GM19328 (cell line): ENCODE measurements at regions not wholly inside any gene's neighbourhood (a gene's known extent, or its start where the extent isn't known, plus 50 kb on each side); places are given as distances from the start of the nearest gene placed in this dataset.
"Not testable (repeated sequence)": the region's sequence is repeated elsewhere in the genome, so short reads cannot be mapped to it uniquely, and the experiment has no call there.

Experiments used
- ATAC-seq: cut with Tn5 transposase; IDR thresholded peaks from one replicate; pipeline ENCODE4 v1.9.1; 2021; ENCODE audit warnings: mild to moderate bottlenecking, moderate library complexity; ENCODE audit not compliant: unreplicated experiment

DNA sequence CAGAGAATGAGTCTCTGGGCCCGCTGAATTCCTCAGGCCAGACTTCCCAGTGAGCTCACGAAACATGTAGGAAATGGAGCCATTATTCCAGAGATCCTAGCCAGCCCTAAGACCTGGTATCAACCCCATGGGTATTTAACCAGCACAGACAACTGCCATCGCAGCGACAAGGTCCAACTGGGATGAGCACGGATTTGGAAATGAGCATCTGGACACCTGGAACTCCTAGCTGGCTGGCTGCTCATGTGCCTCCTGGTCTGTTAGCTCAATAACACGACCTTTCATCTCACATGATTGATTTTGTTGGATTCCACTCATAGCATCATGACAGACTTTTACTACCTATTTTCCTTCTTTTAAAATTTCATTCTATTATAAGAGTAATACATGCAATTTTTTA is 51.0 kb downstream of the POU3F3 start:
- no peak for ATAC-seq

DNA sequence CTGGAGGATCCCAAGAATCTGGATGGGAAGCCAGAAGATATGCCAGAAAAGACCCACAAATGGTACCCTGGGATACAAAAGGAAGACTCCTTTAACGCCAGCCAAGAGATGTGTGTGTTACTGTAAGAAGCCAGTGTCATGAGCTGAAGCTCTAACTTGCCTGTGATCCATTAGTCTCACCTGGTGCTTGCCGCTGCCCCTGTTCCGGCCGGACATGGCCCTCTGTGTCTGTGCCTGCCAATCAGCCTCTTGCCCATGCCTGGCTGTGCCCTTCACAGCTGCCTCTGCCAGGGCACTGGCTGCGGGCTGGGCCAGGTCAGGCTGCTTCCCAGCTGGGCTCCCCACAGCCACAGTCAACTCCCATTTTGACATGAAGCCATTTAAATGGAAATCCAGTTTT is 55.4 kb downstream of the POU3F3 start:
- ATAC-seq, result no peak

DNA sequence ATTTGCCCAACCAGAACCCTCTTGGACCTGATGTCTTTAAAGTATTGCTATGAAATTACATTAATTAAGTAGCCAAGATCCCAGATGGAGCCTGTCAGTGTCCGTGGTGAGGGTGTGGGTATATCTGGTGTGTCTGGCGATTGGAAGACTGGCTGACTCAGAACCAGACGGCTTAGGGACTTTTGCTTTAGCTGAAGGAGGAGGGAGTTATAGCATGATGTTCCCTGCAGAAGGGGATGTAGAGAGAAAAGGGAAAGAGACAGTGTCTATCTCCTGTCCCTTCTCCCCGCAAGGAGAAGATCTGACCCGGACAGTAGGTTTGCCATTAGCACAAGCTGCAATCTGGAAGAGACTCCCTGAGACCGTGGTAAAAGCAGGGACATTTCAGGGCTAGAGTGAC is 60.6 kb downstream of the POU3F3 start:
- ATAC-seq, result no peak

DNA sequence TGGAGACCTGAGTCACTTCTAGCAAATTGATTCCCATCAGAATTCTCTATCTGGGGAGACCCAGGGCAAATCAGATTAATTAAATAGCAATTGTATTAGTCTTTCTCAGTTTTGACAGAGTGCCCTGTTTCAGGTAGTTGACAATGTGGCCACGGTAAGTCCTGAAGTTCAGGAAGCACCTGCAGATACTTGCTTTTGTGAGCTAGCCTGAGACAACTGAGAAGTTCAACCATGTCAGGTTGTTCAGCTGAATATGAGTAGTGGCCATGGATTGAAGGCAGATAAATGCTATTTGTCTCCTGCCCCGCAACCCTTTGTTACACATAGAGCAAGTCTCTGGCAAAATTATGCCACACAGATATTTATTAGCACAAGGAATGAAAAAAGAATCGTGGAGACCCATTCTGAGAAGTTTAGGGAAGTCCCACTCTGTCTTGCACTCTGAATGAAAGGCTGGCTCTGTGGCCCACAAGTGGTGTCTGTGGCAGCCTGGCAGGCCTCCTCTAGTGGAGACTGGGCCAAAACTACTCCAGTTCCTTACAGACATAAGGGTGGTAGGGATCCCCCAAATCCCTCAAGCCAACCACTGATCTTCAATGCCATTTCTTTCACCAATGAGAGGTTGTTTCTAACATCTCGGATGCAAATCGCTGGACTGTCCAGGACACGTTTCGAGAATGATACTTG is 61.3 kb downstream of the POU3F3 start:
- no peak for ATAC-seq

DNA sequence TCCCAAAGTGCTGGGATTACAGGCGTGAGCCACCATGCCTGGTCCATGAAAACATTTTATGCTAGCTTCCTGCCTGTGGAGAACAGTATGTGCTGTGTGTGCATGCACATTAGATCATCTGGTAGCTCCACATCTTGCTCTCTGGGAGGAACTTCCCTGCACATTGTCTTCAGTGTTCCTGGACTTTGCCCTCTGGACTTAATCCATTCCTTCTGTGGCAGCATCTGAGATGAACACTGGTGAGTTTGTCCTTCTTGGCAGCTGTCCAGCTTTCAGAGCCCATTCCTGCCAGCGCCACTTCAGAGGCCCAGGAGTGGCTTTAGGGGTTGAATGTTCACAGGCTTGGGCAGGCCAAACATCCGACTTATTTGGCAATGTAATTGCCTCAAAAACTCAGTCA is 65.2 kb downstream of the POU3F3 start:
- no peak for ATAC-seq

DNA sequence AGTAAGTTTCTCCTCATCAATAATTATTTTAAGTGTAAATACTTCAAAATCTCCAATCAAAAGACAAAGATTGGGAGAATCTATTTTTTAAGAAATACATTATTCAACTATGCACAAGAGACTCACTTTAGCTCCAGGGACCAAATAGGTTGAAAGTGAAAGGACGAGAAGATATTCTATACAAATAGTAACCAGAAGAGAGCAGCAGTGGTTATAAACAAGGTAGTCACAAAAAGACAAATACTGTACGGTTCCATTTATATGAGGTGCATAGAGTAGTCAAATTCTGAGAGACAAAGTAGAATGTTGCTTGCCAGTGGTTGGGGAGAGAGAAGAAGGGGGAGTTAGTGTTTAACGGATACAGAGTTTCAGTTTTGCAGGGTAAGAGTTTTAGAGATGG is 69.8 kb downstream of the POU3F3 start:
- no peak for ATAC-seq

DNA sequence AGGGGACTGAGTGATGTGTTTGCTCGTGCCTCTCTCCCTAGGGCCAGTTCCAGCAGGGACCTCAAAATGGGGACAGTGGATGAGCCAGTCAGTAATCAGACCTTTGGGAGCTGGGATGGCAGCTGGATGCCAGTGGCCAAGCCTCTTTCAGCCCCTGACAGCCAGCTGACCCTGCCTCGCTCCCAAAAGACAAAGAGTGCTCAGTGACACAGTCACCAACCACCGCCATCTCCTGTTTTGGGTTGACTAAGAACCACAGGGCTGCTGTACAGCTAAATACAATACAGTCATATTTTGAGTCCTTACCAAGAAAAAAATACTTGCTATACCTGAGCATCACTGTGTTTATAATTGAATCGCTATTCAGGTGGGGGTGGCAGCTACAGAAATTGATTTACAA is 75.7 kb downstream of the POU3F3 start:
- ATAC-seq, result no peak

DNA sequence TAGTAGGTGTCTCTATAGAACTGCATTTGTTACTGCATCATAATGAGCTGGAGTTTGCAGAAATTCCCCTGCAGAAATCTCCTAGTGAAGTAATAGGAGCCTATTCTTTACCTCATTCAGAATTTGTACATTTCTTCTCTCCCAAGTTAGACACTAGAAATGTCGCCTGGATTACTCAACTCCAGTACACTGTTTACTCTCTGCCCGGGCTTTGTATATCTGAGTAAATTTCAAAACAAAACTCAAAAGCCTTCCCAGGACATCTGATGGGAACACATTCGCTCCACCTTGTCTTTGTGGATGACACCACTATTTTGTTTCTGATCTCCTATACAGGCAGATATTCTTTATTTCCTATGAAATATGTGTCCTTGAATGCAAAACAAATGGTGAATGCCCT is 76.8 kb downstream of the POU3F3 start:
- no peak for ATAC-seq

DNA sequence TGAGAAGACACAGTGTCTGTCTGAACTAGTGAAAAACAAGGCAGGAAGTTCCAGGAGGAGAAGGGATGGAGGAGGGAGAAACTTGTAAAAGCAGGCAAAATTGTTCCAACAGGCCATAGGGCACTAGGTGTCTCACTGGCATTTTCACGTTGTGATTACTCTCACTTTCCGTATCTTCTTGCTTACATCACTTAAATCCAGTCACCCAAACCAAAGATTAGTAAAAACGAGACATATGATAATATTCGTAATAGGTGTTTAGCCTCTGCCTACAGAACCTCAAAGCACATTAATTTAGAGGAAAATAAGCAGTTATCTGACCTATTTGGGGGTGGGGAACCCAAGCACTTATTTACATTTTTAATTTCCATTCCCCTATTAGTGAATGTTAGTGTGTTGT is 78.3 kb downstream of the POU3F3 start:
- no peak for ATAC-seq

DNA sequence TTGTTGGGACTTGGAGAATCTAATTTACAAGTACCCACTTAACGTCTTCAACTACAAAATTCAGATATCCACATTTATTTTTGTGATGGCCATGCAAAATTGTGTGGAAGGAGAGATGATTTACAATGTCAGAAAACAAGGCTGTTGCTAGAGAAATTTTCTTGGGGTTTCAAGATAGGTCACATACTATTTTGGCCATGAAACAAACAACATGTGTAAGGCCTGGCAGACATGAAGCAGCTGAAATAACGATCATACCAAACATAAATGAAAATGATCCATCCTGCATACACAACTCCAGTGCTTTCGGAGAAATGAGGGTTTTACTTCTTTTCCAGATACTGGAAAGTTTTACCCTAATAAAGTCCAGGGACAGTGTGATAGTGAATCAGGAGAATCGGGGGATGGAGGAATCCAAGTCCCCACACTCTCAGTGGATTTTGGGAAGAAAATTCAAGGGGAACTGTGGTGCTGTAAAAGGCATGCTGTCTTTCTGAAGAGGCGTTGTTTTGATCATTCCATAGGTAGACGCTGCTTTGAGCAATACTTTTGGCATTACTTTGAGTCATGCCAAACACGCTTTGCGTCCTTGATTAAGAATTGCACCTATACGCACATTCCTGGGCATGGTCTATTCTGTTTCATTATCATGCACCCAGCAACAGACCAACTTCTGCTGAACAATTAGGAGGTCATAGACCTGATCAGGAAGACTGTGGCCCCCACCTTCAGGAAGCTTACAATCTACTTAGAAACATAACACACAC is 79.4 kb downstream of the POU3F3 start:
- ATAC-seq, result no peak

DNA sequence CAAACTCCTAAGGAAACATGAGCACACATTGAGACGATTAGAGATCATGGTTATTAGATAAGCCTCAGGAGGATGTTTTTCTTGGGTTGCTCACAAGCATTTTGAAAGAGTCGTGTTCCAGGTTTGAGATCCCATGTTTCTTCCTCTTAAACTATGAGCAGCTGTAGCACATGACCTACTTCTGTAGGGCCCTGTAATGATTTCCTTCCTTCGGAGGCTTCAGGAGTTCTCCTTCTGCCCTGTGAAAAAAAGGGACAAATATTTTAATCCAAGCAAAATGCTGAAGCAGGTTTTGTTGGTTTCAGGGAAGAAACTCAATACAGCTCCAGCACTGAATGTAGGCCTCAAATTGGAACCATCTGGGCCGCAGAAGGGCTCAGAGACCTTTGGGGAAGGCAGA is 82.6 kb downstream of the POU3F3 start:
- no peak for ATAC-seq

DNA sequence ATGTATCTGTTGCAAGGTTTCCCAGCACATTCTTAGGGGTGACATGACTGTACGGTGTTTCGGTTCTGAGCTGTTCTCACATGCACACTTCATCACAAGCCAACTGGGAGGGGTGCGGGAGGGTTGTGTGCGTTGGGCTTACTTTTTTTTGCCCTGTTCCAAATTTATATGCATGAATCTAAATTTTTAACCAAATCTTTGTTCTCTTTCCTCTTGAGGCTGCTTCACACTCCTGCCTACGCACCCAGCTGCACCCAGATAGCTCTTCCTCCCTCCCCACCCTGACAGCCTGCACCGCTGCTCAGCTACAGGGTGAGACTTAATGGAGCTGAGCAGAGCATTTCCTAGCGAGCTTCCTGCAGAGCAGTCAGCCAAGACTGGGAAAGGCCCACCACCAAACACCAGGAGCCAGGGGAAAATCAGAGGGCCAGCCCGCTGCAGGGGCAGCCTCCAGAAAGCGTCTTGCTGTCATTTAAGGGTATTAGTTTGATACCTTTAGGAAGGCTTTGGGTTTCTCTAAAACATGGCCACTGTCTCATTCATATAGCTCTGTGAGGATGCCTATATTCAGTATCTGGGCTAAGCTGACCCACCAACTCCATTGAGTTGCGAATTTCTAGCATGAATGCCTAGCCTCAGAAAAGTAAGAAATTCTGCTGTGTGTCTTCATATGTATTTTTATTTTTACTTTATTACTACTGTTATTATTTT is 84.5 kb downstream of the POU3F3 start:
- ATAC-seq, result peak; percentile 90

DNA sequence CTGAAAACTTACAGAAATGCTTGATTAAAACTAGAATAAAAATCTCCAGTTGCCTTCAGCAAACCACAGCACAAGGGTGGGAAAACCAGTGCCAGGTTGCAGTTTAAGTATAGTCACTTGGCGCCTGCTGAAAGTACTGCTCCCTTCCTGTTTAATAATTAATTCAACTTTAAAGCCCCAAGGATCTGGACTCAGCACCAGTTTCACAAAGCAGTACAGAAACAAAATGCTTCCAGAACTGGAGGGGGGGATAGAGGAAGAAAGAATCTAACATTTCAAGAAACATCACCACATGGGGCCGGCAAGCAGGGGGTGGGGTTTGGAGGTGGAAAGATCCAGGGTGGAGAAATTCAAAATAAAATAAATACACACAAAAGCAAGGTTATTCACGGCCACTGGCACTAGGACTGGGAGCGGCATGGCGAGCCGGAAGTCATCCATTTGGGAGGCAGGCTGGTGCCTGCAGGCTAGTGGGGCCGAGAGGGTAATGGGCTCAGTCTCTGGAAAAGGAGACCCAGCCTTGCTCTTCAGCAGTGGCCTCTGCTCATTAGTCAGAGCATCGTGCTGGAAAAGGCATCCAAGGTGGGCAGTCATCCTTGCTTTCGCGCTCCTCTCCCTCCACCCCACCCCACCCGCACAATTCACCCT is 85.8 kb downstream of the POU3F3 start:
- ATAC-seq, result no peak

DNA sequence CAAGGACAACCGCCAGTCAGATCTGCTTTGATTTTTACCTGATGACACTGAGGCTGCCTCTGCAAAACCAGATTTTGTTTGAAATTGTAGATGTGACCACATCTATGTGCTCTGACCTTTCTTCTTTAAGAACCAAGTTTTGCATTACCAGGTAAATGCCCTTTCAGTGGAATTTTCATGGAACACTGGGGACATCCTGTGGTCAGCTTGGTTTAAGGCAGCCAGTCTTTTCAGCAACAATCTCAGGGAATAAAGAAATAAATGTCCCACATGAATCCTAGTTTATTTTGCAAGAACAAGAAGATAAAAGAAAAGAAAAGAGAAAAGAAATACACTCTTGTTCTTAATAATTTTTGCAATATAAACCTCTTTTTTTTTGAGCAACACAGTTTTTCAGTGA is 90.6 kb downstream of the POU3F3 start:
- ATAC-seq, result no peak

DNA sequence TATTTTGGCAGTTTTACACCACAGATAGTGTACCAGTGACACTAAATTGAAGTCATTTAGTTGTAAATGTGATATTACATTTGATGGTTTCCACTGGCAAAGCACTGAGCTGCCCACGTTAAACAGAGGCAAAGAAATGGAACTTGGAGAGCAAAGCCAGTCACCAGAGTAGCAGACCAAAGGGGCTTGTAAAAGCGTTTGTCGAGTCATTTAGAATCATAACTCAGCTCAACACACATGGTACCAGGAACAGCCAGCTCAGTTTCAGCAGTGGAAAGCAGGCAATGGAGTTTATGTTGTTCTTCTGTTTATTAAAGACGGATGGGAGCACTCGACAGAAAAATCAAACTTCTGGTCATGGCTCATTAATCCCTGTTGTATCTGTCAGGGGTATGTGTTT is 91.2 kb downstream of the POU3F3 start:
- ATAC-seq, result no peak

DNA sequence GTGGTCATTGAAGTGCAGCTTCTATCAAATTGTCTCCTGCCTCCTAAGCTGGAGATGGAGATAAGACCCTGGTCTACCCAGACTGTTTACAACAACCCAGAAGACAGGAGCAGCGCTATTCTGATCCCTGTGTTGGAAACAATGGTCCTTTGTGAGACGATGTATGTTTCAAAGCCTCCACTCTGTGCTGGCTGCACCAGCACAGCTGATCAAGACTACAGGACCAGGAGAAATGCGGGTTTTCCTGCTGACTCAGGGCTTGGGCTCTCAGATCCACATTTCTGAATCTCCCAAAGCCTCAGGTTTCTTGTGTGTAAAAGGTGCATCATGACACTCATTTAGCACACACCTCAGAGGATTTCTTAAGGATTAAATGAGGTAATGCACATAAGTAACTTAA is 92.0 kb downstream of the POU3F3 start:
- ATAC-seq, result no peak

DNA sequence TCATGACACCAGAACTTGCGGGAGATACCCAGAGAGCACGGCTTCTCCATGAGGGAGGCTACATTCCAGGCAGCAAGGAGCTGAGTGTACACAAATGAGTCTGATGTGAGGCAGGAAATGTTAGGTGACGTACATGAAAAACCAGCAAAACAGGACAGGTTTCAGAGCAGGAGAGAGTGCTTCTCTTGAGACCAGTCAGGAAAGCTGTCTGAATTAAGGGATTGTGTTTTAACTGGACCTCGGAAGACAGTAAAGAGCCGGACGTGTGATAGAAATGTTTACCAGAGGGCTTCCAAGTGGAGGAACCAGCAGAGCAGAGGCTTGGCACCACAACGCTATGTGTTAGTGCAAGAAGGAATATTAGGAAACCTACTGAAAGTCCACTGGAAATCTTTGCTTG is 90.4 kb upstream of the MRPS9 start:
- not testable (repeated sequence) for ATAC-seq

DNA sequence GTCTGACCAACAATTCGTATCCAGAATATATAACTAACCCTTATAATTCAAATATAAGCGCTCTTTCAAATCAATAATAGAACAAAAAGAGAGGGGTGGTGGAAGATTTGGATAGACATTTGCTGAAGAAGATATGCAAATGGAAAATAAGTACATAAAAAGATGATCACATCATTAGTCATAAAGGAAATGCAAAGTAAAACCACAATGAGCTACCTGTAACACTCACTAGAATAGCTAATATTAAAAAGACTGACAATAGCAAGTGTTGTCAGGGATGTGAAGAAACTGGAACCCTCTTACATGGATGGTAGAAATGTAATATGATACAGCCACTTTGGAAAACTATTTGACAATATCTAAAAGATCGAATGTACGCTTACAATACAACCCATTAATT is 84.9 kb upstream of the MRPS9 start:
- ATAC-seq, result no peak

DNA sequence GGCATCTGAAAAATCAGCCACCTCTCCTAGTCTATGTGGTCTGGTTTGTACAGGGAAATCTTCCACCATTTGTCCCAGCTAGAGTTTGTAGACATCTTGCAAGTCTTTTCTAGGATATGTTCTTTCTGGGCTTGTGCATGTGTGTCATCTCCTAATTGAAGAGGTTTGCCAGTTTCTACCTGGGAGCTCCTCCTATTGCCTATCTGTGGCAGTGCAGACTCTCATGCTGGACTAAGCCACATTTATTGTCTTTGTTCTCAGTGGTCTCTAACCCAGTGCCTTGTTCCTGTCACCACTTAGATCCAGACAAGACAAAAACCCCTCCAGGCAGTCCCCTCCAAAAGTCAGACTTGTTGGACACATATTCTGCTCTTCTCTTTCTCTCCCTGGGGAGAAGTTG is 72.0 kb upstream of the MRPS9 start:
- ATAC-seq, result no peak

DNA sequence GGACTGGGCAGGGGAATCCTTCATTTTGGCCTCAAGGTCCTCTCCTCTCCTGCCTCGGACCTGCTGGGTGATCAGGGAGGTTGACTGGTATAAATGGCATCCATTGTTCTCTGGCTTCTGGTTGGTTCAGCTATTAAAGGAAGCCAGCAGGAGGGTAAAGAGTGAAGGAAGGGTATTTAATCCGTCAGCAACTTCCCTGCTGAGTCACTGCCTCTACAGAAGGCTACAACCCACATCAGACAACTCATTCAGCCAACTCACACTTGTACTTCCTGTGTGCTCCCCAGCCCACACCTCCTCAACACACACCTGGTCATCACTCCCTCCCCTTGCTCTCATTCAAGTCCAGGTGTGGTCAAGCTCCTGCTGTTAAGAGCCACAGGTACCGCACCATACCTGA is 68.3 kb upstream of the MRPS9 start:
- no peak for ATAC-seq

DNA sequence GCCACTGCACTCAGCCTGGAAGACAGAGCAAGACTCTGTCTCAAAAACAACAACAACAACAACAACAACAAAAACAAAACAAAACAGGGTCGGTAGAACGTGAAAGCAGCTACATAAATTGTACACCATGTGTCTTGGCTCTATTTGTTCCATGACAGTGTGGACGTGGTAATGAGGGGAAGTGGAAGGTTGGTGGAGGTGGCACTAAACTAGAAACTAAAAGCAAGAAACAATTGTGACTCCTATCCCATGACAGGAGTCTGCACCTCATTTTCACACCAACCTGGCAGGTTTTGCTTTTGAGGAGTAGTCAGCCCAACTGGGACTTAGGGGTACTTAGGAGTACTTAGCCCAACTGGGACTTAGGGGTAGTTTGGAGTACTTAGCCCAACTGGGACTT is 62.5 kb upstream of the MRPS9 start:
- no peak for ATAC-seq

DNA sequence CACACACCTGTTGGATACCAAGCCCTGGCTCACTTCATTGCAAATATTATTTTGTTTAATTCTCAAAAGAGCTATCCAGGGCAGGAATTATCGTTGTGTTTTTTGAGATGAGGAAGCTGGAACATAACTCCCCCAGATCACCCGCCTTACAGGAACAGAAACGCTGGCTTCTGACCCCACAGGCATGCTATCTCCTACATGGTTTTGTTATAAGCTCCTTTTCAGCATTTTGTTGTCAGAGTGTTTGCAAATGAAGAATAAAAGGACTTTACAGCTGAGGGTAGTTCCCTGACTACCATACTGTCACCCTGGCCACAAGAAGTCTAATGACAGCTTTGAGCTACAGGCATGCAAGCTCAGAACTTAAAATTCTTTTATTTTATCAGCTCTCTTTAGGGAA is 62.0 kb upstream of the MRPS9 start:
- ATAC-seq, result no peak
